Cardiac fibroblast (primary cell): ENCODE measurements at regions not wholly inside any gene's neighbourhood (a gene's known extent, or its start where the extent isn't known, plus 50 kb on each side); places are given as distances from the start of the nearest gene placed in this dataset.

Experiments used
- DNase-seq, 2 donors: peaks; one replicate each; pipeline versions ENCODE4 v3.0.0 to v3.0.0-alpha.2; 2010; ENCODE audit warnings: low read depth in 2 of 2
- H3K4me3 ChIP-seq, 2 donors: replicated peaks in 1 of 2; 1 replicate in 1 of 2; 2 replicates in 1 of 2; pipeline ENCODE4 v1.5.1; 2011; ENCODE audit warnings: low read depth in 2 of 2, low read length in 2 of 2, mild to moderate bottlenecking in 2 of 2, moderate library complexity in 1 of 2
- TF ChIP-seq, protein P1 (sequence below): IDR thresholded peaks from one replicate; pipeline ENCODE4 v1.5.1; 2011; ENCODE audit warnings: low read depth, mild to moderate bottlenecking, low read length, inconsistent platforms

DNA sequence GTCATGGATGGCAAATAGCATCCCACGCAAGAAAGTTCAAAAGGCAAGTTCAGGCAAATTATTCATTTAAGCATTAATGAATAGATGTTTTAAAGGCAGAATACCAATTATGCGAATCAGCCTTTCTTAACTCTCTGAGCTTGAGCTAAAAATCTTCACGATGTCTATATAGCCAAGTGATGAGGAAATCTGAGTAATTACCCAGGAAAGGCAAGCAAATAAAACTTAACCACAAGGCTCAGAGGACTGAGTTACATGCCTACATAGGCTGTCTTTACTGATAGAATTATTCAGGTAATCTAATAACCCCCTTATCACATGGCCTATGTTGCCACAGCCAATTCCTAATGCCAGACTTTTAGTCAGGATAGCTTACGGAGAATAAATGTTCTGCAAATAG, 120.8 kb upstream of the MTAP start:
- no peak overlapping the region for H3K4me3 ChIP-seq
- peak; percentile 69 to 84 for DNase-seq
- TF ChIP-seq, protein P1, sequence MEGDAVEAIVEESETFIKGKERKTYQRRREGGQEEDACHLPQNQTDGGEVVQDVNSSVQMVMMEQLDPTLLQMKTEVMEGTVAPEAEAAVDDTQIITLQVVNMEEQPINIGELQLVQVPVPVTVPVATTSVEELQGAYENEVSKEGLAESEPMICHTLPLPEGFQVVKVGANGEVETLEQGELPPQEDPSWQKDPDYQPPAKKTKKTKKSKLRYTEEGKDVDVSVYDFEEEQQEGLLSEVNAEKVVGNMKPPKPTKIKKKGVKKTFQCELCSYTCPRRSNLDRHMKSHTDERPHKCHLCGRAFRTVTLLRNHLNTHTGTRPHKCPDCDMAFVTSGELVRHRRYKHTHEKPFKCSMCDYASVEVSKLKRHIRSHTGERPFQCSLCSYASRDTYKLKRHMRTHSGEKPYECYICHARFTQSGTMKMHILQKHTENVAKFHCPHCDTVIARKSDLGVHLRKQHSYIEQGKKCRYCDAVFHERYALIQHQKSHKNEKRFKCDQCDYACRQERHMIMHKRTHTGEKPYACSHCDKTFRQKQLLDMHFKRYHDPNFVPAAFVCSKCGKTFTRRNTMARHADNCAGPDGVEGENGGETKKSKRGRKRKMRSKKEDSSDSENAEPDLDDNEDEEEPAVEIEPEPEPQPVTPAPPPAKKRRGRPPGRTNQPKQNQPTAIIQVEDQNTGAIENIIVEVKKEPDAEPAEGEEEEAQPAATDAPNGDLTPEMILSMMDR: no peak

DNA sequence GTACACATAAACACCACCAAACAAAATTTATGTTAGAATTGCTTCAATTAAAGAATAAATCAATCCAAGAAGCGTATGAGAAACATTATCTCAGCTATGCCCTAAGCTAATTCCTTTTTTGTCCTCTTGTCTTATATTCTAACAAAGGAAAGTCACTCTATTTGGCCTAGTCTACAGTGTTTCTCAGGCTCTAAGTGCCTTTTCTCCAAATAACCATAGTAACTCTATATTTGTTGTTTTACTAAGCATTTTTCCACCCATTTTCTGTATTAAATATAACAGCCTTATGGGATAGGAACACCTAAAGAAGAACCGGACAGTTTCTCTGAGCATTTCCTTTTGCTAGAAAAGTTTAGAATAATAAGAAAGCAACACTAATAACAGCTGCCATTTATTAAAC, 120.1 kb upstream of the MTAP start:
- H3K4me3 ChIP-seq: no peak overlapping the region
- TF ChIP-seq, protein P1: no peak
- no peak for DNase-seq

DNA sequence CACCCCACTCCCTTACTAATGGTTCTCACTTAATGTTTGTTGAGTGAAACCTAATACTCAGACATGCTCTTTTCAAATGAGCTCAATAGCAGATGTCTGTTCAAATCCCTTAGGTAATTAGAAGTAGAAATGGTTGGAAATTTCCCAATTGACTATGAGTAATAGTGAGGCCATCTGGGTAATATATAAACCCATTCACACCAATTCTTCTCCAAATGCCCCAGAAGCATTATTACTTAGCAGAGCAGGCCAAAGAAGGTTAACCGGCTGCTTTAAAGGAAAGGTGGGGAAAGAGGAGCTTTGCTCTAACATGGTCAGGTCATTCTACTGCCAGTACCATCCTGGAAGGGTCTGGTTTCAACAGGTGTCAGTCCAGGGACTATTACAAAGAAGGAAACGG, 119.5 kb upstream of the MTAP start:
- TF ChIP-seq, protein P1: no peak
- DNase-seq: peak; percentile 57 to 79
- H3K4me3 ChIP-seq: no peak overlapping the region

DNA sequence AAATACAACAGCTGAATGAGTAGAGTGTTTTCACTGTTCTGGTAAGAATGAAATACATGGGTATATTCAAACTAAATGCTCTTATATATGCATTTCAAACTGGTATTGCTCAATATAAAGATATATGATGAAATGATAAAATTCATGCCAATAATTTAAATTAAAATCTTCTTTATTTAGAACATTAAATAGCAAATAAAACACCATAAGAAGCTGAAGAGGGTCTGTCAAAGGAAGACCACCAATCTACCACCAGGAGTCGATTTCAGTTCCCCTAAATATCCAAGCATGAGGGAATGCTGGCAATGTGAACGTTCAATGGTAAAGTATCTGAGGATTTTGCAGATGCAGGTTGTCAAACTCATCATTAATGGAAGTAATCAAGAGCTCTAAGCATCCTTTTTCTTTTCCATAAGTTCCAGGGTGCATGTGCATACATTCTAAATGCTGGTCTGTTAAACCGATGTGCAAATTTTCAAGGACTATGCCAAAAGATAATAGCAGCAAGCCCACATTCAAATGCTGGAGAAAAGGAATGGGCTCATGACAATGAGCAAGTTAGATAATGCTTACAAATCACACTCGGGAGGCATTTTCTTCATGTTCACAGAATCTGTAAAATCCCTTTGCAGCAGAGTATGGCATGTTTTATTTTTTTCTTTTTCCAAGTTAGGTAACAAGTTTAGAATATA, 118.8 kb upstream of the MTAP start:
- no peak overlapping the region for H3K4me3 ChIP-seq
- TF ChIP-seq, protein P1: no peak
- peak in 1 of 2 donors; percentile 38 for DNase-seq

DNA sequence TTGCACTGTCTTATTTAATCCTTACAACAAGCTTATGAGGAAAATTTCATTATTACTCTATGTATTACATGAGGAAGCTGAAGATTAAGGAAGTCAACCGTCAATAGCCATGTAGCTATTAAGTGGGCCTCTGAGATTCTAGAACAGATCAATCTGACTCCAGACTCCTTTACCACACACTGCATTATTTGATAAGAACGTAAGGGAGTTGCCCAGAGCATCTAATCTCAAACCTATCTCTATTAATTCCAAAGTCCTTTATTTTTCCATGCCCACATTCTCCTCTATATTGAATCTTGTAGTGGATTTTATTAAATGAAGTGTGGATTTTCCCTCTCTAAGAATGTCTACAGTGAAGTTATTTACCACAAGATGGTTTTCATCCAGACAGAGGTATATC, 118.2 kb upstream of the MTAP start:
- TF ChIP-seq, protein P1: no peak
- DNase-seq: no peak
- H3K4me3 ChIP-seq: no peak overlapping the region

DNA sequence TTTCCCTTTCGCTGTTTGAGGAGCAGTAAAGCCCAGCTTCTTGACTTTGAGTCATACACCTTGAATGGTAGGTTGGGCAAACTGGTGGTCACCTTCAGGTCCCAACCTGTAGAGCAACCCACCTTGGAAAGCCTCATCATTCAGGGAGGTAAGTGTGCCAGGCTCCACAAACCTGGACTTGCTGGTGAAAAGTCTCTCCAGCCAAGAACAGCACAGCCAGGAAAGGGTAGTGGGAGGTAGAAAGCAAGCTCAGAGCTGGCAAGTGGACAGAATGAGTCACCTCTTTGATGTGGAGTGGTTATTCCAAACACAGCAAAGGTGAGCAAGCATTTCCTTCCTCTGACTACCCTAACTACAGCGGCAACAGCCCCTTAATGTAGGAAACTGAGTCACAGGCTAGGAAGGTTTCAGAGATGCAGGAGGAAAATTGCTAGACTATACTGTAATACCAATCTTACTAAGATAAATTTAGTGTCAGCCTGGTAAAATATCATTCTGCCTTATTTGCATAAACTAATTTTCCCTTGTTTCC, 117.5 kb upstream of the MTAP start:
- peak; percentile 62 to 95 for DNase-seq
- H3K4me3 ChIP-seq: no peak overlapping the region
- TF ChIP-seq, protein P1: no peak
